GM23338 (cell line): ENCODE measurements at regions not wholly inside any gene's neighbourhood (a gene's known extent, or its start where the extent isn't known, plus 50 kb on each side); places are given as distances from the start of the nearest gene placed in this dataset.

Experiments
- ATAC-seq: fragments of 200-7000 bp; cut with Tn5 transposase; 3 replicates; pipeline ENCODE4 v1.9.1; 2020
- DNase-seq: peaks from one replicate; pipeline ENCODE4 v3.0.0-alpha.2; 2015; ENCODE audit warnings: low spot score
- H2AFZ ChIP-seq: fragments of 200-600 bp; sonication (generic); 2 replicates; pipeline ENCODE4 v1.8.0; 2016; ENCODE audit warnings: antibody characterized with exemption, mild to moderate bottlenecking, moderate library complexity
- H3F3A ChIP-seq: fragments of 200-600 bp; sonication (generic); replicated peaks from 2 replicates; pipeline ENCODE4 v1.8.0; 2017; ENCODE audit warnings: antibody characterized with exemption, mixed run types, low read depth
- H3K27ac ChIP-seq: fragments of 200-600 bp; sonication (generic); 2 replicates; pipeline ENCODE4 v1.6.1; 2016; ENCODE audit warnings: low read depth
- H3K27me3 ChIP-seq: fragments of 200-600 bp; sonication (generic); 2 replicates; pipeline ENCODE4 v1.8.0; 2016; ENCODE audit warnings: mild to moderate bottlenecking, mixed run types, moderate library complexity; ENCODE audit not compliant: insufficient read depth
- H3K36me3 ChIP-seq: fragments of 200-600 bp; sonication (generic); 2 replicates; pipeline ENCODE4 v1.8.0; 2016; ENCODE audit warnings: mild to moderate bottlenecking; ENCODE audit not compliant: insufficient read depth
- H3K4me1 ChIP-seq: fragments of 200-600 bp; sonication (generic); 2 replicates; pipeline ENCODE4 v1.8.0; 2016; ENCODE audit warnings: mild to moderate bottlenecking, moderate library complexity; ENCODE audit not compliant: insufficient read depth
- H3K4me2 ChIP-seq: fragments of 200-600 bp; sonication (generic); 2 replicates; pipeline ENCODE4 v1.7.1; 2017; ENCODE audit warnings: mixed run types
- H3K4me3 ChIP-seq: fragments of 200-600 bp; sonication (generic); 2 replicates; pipeline ENCODE4 v1.6.1; 2016; ENCODE audit warnings: mixed run types
- H3K79me2 ChIP-seq: fragments of 200-600 bp; sonication (generic); replicated peaks from 2 replicates; pipeline ENCODE4 v1.8.0; 2017; ENCODE audit warnings: mild to moderate bottlenecking; ENCODE audit not compliant: insufficient read depth
- H3K9me2 ChIP-seq: fragments of 200-600 bp; sonication (generic); 2 replicates; pipeline ENCODE4 v1.8.0; 2017; ENCODE audit not compliant: insufficient read depth
- H4K20me1 ChIP-seq: fragments of 200-600 bp; sonication (generic); replicated peaks from 2 replicates; pipeline ENCODE4 v1.8.0; 2017; ENCODE audit warnings: mild to moderate bottlenecking; ENCODE audit not compliant: insufficient read depth
- H3K27ac Mint-ChIP-seq: 2 replicates; pipeline ENCODE4 v1.8.0; 2020; ENCODE audit warnings: inconsistent platforms, mild to moderate bottlenecking, moderate library complexity, mixed read lengths
- H3K27me3 Mint-ChIP-seq: 3 replicates; pipeline ENCODE4 v1.8.0; 2022; ENCODE audit warnings: low read depth, mild to moderate bottlenecking, moderate library complexity, mixed read lengths, inconsistent platforms; ENCODE audit not compliant: insufficient read depth, poor library complexity
- H3K36me3 Mint-ChIP-seq: 3 replicates; pipeline ENCODE4 v1.8.0; 2021; ENCODE audit warnings: low read depth, mild to moderate bottlenecking, inconsistent platforms, moderate library complexity, mixed read lengths
- H3K4me1 Mint-ChIP-seq: 3 replicates; pipeline ENCODE4 v1.8.0; 2020; ENCODE audit warnings: mild to moderate bottlenecking, inconsistent platforms, mixed read lengths
- H3K4me3 Mint-ChIP-seq: 3 replicates; pipeline ENCODE4 v1.8.0; 2021; ENCODE audit warnings: moderate library complexity, mild to moderate bottlenecking, inconsistent platforms, mixed read lengths
- H3K9me3 Mint-ChIP-seq: 3 replicates; pipeline ENCODE4 v1.8.0; 2020; ENCODE audit warnings: moderate library complexity, mild to moderate bottlenecking, inconsistent platforms, mixed read lengths
- EZH2 ChIP-seq: fragments of 200-600 bp; sonication (generic); IDR thresholded peaks from one replicate; pipeline ENCODE4 v1.8.0; 2017; ENCODE audit warnings: antibody characterized with exemption, mild to moderate bottlenecking, low read depth; ENCODE audit not compliant: unreplicated experiment
- EZH2phosphoT487 ChIP-seq: fragments of 200-600 bp; sonication (generic); IDR thresholded peaks from one replicate; pipeline ENCODE4 v1.8.1; 2018; ENCODE audit warnings: antibody characterized with exemption; ENCODE audit not compliant: unreplicated experiment
- JUNB ChIP-seq: IDR thresholded peaks from one replicate; pipeline ENCODE4 v1.6.1; 2016; ENCODE audit warnings: antibody characterized with exemption; ENCODE audit not compliant: unreplicated experiment
- NANOG ChIP-seq: IDR thresholded peaks from 2 replicates; pipeline ENCODE4 v1.6.1; 2016; ENCODE audit warnings: antibody characterized with exemption, borderline replicate concordance
- POLR2AphosphoS5 ChIP-seq: IDR thresholded peaks from 2 replicates; pipeline ENCODE4 v1.6.1; 2016; ENCODE audit warnings: antibody characterized with exemption, low read depth
- STAT1 ChIP-seq: IDR thresholded peaks from one replicate; pipeline ENCODE4 v1.6.1; 2016; ENCODE audit warnings: antibody characterized with exemption; ENCODE audit not compliant: unreplicated experiment
- ZNF114 ChIP-seq: fragments of 250-450 bp; sonication (Bioruptor Pico); IDR thresholded peaks from 2 replicates; pipeline ENCODE4 v1.5.0; 2020; ENCODE audit warnings: mild to moderate bottlenecking, moderate library complexity
- ZNF462 ChIP-seq: fragments of 250-450 bp; sonication (Bioruptor Pico); IDR thresholded peaks from 2 replicates; pipeline ENCODE4 v1.5.0; 2020; ENCODE audit warnings: mild to moderate bottlenecking, moderate library complexity

- H3K4me1 ChIP-seq = peaks cover 53% of the 10 kb centered on the region
- H3K27me3 ChIP-seq = peaks cover 28% of the 10 kb centered on the region
- TF ChIP-seq ZNF114 = no peak
- no peak for TF ChIP-seq EZH2phosphoT487
- TF ChIP-seq STAT1 = no peak
- no peak for TF ChIP-seq ZNF462
- peak; percentile 46 for TF ChIP-seq POLR2AphosphoS5
- TF ChIP-seq EZH2 = no peak
- no peak for TF ChIP-seq JUNB
- no peak for TF ChIP-seq NANOG
- DNase-seq = peak; percentile 67
- H3K36me3 ChIP-seq = no peaks in the 10 kb centered on the region; the same call in 1 of the 2 replicates
- peak overlapping the region; percentile 94 for H2AFZ ChIP-seq
- Mint-ChIP-seq H3K9me3 (no peaks in the 10 kb centered on the region; the same call in 1 of the 3 replicates), H3K4me1 (peaks cover 72% of the 10 kb centered on the region), H3K36me3 (no peaks in the 10 kb centered on the region; the same call in 2 of the 3 replicates), H3K27ac (no peak overlapping the region), H3K4me3 (peak overlapping the region; percentile 67), H3K27me3 (peaks cover 47% of the 10 kb centered on the region)
- peak overlapping the region; percentile 89 for H3K4me2 ChIP-seq
- no peak overlapping the region for H3K27ac ChIP-seq
- H3K4me3 ChIP-seq = peak overlapping the region; percentile 65
- peaks cover 5% of the 10 kb centered on the region; the same call in 1 of the 2 replicates for H3F3A ChIP-seq
- ATAC-seq = peak; percentile 43
- H4K20me1 ChIP-seq = no peaks in the 10 kb centered on the region
- no peaks in the 10 kb centered on the region for H3K9me2 ChIP-seq
- no peaks in the 10 kb centered on the region for H3K79me2 ChIP-seq
Observed at GRCh38 chr5:176743136-176743861, 67.1 kb upstream of the UNC5A start.
